ENCODE measurements at regions not wholly inside any gene's neighbourhood (a gene's known extent, or its start where the extent isn't known, plus 50 kb on each side); places are given as distances from the start of the nearest gene placed in this dataset.
"Not testable (repeated sequence)": the region's sequence is repeated elsewhere in the genome, so short reads cannot be mapped to it uniquely, and the experiment has no call there.

DNA sequence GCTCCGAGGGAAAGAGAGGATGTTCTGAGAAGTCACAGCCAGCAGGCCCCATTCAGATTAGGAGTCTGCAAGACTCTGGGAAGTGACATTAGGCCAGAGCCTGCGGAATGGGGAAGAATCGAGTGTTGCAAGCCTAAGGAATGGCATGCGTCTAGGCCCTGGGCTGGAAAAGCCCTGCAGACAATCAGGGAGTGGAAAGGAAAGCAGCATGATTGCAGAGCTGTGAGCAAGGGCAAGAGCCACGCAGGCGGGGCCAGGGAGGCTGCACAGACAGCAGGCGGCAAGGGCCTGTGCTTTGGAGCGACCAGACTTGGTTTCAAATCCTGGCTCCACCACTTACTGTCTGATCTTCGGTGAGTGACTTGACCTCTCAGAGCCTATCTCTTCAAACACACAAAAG is 118.2 kb downstream of the RRAGC start:
- no peak for FAIRE-seq
- TF ChIP-seq PAX5 (IDR thresholded peaks at IDR 0.05; ENCODE audit: insufficient read depth, low read length, severe bottlenecking) (no peak), SPI1 (IDR thresholded peaks at IDR 0.05; ENCODE audit: low read depth, low read length) (no peak), POLR2AphosphoS5 (IDR thresholded peaks at IDR 0.05; ENCODE audit: low read depth, low read length) (no peak), TAF1 (IDR thresholded peaks at IDR 0.05; ENCODE audit: low read depth, low read length) (no peak), POU2F2 (IDR thresholded peaks at IDR 0.05; ENCODE audit: low read depth, low read length) (no peak), POLR2A (IDR thresholded peaks at IDR 0.05; ENCODE audit: low read depth, low read length) (no peak)
- no peak for DNase-seq (ENCODE audit: insufficient read length, low spot score)

- DNase-seq (ENCODE audit: insufficient read length, low spot score) (no peak), FAIRE-seq (no peak)
- TF ChIP-seq POLR2A (IDR thresholded peaks at IDR 0.05; ENCODE audit: low read depth, low read length) (no peak), TAF1 (IDR thresholded peaks at IDR 0.05; ENCODE audit: low read depth, low read length) (no peak), POLR2AphosphoS5 (IDR thresholded peaks at IDR 0.05; ENCODE audit: low read depth, low read length) (no peak), PAX5 (IDR thresholded peaks at IDR 0.05; ENCODE audit: insufficient read depth, low read length, severe bottlenecking) (no peak), POU2F2 (IDR thresholded peaks at IDR 0.05; ENCODE audit: low read depth, low read length) (no peak), SPI1 (IDR thresholded peaks at IDR 0.05; ENCODE audit: low read depth, low read length) (no peak)
Measured at GRCh38 chr1:38740487-38740886, 119.1 kb downstream of the RRAGC start.

DNA sequence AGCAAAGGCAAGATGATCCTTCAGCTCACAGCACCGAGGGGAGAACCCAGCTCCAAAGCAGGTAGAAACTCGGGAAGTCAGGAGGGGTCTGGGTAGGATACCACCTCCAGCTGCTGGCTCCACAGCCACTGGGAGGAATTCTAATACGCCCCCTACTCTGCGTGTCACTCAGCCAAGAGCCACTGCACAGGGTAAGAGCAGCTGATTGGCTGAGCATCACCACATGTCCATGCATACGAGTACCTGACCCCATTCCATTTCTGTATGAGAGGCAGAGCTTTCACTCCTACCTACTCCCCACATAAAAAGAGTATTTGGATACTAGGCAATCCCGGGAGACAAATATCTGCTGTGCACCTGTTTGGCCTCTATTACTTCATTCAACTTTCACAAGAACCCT is 121.4 kb downstream of the RRAGC start:
- FAIRE-seq (no peak), DNase-seq (ENCODE audit: insufficient read length, low spot score) (no peak)
- TF ChIP-seq POLR2AphosphoS5 (IDR thresholded peaks at IDR 0.05; ENCODE audit: low read depth, low read length), result no peak
- no peak for TF ChIP-seq PAX5 (IDR thresholded peaks at IDR 0.05; ENCODE audit: insufficient read depth, low read length, severe bottlenecking)

GRCh38 chr1:38736399-38736798 is 123.2 kb downstream of the RRAGC start:
- FAIRE-seq (no peak), DNase-seq (ENCODE audit: insufficient read length, low spot score) (no peak)
- TF ChIP-seq POU2F2 (IDR thresholded peaks at IDR 0.05; ENCODE audit: low read depth, low read length) (no peak), POLR2A (IDR thresholded peaks at IDR 0.05; ENCODE audit: low read depth, low read length) (no peak), POLR2AphosphoS5 (IDR thresholded peaks at IDR 0.05; ENCODE audit: low read depth, low read length) (no peak), SPI1 (IDR thresholded peaks at IDR 0.05; ENCODE audit: low read depth, low read length) (no peak)

DNA sequence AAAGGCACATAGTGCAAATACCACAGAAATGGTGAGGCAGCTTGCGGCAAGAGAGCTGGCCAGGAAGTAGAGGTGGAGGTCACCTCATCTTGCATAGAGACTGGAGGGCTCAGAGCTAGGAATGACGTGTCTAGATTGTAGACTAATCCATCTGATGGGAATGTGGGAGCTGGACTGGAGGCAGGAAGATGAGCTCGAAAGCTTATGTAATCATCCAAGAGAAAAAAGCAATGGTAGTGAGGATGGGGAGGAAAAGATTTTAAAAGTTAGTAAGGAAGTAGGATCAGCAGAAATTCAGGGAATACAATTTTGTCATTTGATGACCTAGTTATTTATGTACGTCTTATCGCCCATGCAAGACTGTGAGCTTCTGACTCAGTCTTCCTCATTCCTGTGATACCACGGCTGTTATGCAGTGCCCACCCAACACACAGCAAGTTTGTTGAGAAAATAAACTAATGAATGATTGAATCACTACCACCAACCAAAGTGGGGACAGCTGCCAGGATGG is 123.9 kb downstream of the RRAGC start:
- no peak for DNase-seq (ENCODE audit: insufficient read length, low spot score)
- no peak for TF ChIP-seq TAF1 (IDR thresholded peaks at IDR 0.05; ENCODE audit: low read depth, low read length)
- no peak for TF ChIP-seq PAX5 (IDR thresholded peaks at IDR 0.05; ENCODE audit: insufficient read depth, low read length, severe bottlenecking)
- no peak for TF ChIP-seq SPI1 (IDR thresholded peaks at IDR 0.05; ENCODE audit: low read depth, low read length)
- no peak for TF ChIP-seq POU2F2 (IDR thresholded peaks at IDR 0.05; ENCODE audit: low read depth, low read length)
- TF ChIP-seq POLR2AphosphoS5 (IDR thresholded peaks at IDR 0.05; ENCODE audit: low read depth, low read length), result no peak
- TF ChIP-seq POLR2A (IDR thresholded peaks at IDR 0.05; ENCODE audit: low read depth, low read length), result no peak
- FAIRE-seq, result no peak

DNA sequence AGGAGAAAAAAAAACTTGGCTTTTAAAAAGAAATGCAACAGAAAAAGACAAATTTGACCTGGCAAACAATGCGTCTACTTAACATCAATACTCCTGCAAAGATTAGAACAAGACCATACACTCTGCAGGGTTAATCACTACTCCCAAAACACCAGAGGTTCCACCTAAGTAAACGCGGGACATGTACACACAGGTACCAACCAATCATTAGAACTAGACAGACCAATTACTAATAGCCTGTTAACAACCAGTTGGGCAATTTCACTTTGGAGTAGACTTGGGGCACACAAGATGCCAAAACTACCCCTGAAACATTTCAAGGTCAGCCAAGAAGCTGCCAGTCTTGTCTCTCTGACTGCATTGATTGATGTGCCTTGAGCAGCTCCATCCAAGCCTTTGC is 125.8 kb downstream of the RRAGC start:
- DNase-seq (ENCODE audit: insufficient read length, low spot score) (no peak), FAIRE-seq (no peak)
- TF ChIP-seq PAX5 (IDR thresholded peaks at IDR 0.05; ENCODE audit: insufficient read depth, low read length, severe bottlenecking) (no peak), POLR2A (IDR thresholded peaks at IDR 0.05; ENCODE audit: low read depth, low read length) (no peak), POU2F2 (IDR thresholded peaks at IDR 0.05; ENCODE audit: low read depth, low read length) (no peak), POLR2AphosphoS5 (IDR thresholded peaks at IDR 0.05; ENCODE audit: low read depth, low read length) (no peak), SPI1 (IDR thresholded peaks at IDR 0.05; ENCODE audit: low read depth, low read length) (no peak), TAF1 (IDR thresholded peaks at IDR 0.05; ENCODE audit: low read depth, low read length) (no peak)

- DNase-seq (ENCODE audit: insufficient read length, low spot score) (no peak), FAIRE-seq (no peak)
- no peak for TF ChIP-seq POLR2AphosphoS5 (IDR thresholded peaks at IDR 0.05; ENCODE audit: low read depth, low read length)
- no peak for TF ChIP-seq POLR2A (IDR thresholded peaks at IDR 0.05; ENCODE audit: low read depth, low read length)
- TF ChIP-seq PAX5 (IDR thresholded peaks at IDR 0.05; ENCODE audit: insufficient read depth, low read length, severe bottlenecking), result no peak
- TF ChIP-seq POU2F2 (IDR thresholded peaks at IDR 0.05; ENCODE audit: low read depth, low read length), result no peak
- no peak for TF ChIP-seq SPI1 (IDR thresholded peaks at IDR 0.05; ENCODE audit: low read depth, low read length)
Measured at GRCh38 chr1:38730511-38731397, 128.8 kb downstream of the RRAGC start.

GRCh38 chr1:38728585-38728908 is 131.0 kb downstream of the RRAGC start:
- no peak for DNase-seq (ENCODE audit: insufficient read length, low spot score)
- no peak for TF ChIP-seq SPI1 (IDR thresholded peaks at IDR 0.05; ENCODE audit: low read depth, low read length)
- TF ChIP-seq POLR2AphosphoS5 (IDR thresholded peaks at IDR 0.05; ENCODE audit: low read depth, low read length), result no peak
- TF ChIP-seq TAF1 (IDR thresholded peaks at IDR 0.05; ENCODE audit: low read depth, low read length), result no peak
- no peak for TF ChIP-seq POLR2A (IDR thresholded peaks at IDR 0.05; ENCODE audit: low read depth, low read length)
- TF ChIP-seq POU2F2 (IDR thresholded peaks at IDR 0.05; ENCODE audit: low read depth, low read length), result no peak
- no peak for TF ChIP-seq PAX5 (IDR thresholded peaks at IDR 0.05; ENCODE audit: insufficient read depth, low read length, severe bottlenecking)

GRCh38 chr1:38727684-38728584 is 131.6 kb downstream of the RRAGC start:
- FAIRE-seq (no peak), DNase-seq (ENCODE audit: insufficient read length, low spot score) (no peak)
- no peak for TF ChIP-seq POLR2A (IDR thresholded peaks at IDR 0.05; ENCODE audit: low read depth, low read length)
- TF ChIP-seq SPI1 (IDR thresholded peaks at IDR 0.05; ENCODE audit: low read depth, low read length), result no peak
- no peak for TF ChIP-seq POU2F2 (IDR thresholded peaks at IDR 0.05; ENCODE audit: low read depth, low read length)
- no peak for TF ChIP-seq PAX5 (IDR thresholded peaks at IDR 0.05; ENCODE audit: insufficient read depth, low read length, severe bottlenecking)
- TF ChIP-seq TAF1 (IDR thresholded peaks at IDR 0.05; ENCODE audit: low read depth, low read length), result no peak
- TF ChIP-seq POLR2AphosphoS5 (IDR thresholded peaks at IDR 0.05; ENCODE audit: low read depth, low read length), result no peak

More at GRCh38 chr1:38728585-38728908, 131.0 kb downstream of the RRAGC start:
- FAIRE-seq, result no peak

DNA sequence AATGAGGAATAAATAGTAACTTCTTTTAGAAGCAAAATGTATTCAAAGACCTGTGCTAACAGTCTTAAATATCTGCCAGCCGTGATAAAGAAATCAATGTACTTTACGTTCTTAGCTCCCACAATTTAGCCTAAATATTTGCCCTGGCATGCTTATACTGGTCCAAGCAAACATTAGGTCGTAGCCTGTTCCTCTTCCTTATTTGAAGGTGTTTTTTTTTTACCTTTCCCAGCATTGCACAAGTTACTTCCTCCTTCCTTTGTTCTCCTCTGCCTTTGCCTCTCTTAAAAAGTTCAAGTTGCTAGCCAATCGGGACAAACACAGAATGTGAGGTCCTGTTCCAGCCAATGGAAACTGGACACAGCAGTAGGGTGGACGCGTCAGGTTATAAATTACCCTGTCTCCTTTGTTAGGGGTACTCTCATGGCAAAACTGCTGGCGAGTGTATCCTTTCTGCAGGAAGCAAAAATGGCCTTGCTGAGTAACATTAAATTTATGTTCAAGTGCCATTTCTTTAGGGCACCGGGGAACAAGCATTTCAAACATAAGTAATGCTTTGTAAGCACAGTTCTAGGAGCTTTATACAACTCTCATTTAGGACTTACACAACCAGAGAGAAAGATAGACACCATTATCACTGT is 134.1 kb downstream of the RRAGC start:
- DNase-seq (ENCODE audit: insufficient read length, low spot score), result not testable (repeated sequence)

More for the DNA sequence above, 134.1 kb downstream of the RRAGC start:
- FAIRE-seq, result not testable (repeated sequence)

All from GM12891 (cell line).